Effector CD4-positive, alpha-beta T cell (primary cell): ENCODE measurements at regions not wholly inside any gene's neighbourhood (a gene's known extent, or its start where the extent isn't known, plus 50 kb on each side); places are given as distances from the start of the nearest gene placed in this dataset.
"Not testable (repeated sequence)": the region's sequence is repeated elsewhere in the genome, so short reads cannot be mapped to it uniquely, and the experiment has no call there.

Experiments
- DNase-seq: peaks from one replicate; pipeline ENCODE4 v3.0.0-alpha.2; 2020

GRCh38 chr20:53833333-53834061 is 236.9 kb downstream of the BCAS1 start:
- no peak for DNase-seq

GRCh38 chr20:53832499-53832898 is 237.9 kb downstream of the BCAS1 start:
- no peak for DNase-seq

- no peak for DNase-seq
These were observed 238.2 kb upstream of the ZNF217 start for GRCh38 chr20:53831812-53832211.

- DNase-seq = no peak
These were observed 237.6 kb upstream of the ZNF217 start for GRCh38 chr20:53831228-53831627.

GRCh38 chr20:53829724-53830521 is 236.3 kb upstream of the ZNF217 start:
- no peak for DNase-seq

- DNase-seq = no peak
These were observed 235.7 kb upstream of the ZNF217 start for GRCh38 chr20:53829255-53829723.

- no peak for DNase-seq
These were observed 235.1 kb upstream of the ZNF217 start for GRCh38 chr20:53828682-53829254.

- DNase-seq = no peak
These were observed 234.5 kb upstream of the ZNF217 start for GRCh38 chr20:53828088-53828681.

- DNase-seq = no peak
These were observed 233.9 kb upstream of the ZNF217 start for GRCh38 chr20:53827292-53828087.

- DNase-seq = no peak
These were observed 233.1 kb upstream of the ZNF217 start for GRCh38 chr20:53826597-53827291.

GRCh38 chr20:53826090-53826489 is 232.5 kb upstream of the ZNF217 start:
- DNase-seq = no peak

- DNase-seq = no peak
These were observed 231.6 kb upstream of the ZNF217 start for GRCh38 chr20:53825282-53825681.

GRCh38 chr20:53824779-53825178 is 231.1 kb upstream of the ZNF217 start:
- DNase-seq = no peak

GRCh38 chr20:53823121-53823764 is 229.6 kb upstream of the ZNF217 start:
- DNase-seq = no peak

- no peak for DNase-seq
These were observed 228.9 kb upstream of the ZNF217 start for GRCh38 chr20:53822534-53822933.

- no peak for DNase-seq
These were observed 226.4 kb upstream of the ZNF217 start for GRCh38 chr20:53819973-53820451.

- DNase-seq = no peak
These were observed 225.0 kb upstream of the ZNF217 start for GRCh38 chr20:53818457-53819177.

- not testable (repeated sequence) for DNase-seq
These were observed 223.9 kb upstream of the ZNF217 start for GRCh38 chr20:53817513-53817912.

GRCh38 chr20:53816872-53817398 is 223.3 kb upstream of the ZNF217 start:
- no peak for DNase-seq

- no peak for DNase-seq
These were observed 221.9 kb upstream of the ZNF217 start for GRCh38 chr20:53815509-53815908.
